Spleen (tissue), 3 donors: ENCODE measurements at regions not wholly inside any gene's neighbourhood (a gene's known extent, or its start where the extent isn't known, plus 50 kb on each side); places are given as distances from the start of the nearest gene placed in this dataset.

Experiments used
- POLR2A ChIP-seq, 3 donors: fragments of 450-650 bp; IDR thresholded peaks; one replicate each; pipeline ENCODE4 v1.5.1; 2017; ENCODE audit warnings: antibody characterized with exemption in 3 of 3, mild to moderate bottlenecking in 1 of 3
- POLR2AphosphoS5 ChIP-seq, 3 donors: sonication (generic); formaldehyde crosslinking; IDR thresholded peaks; one replicate each; pipeline ENCODE4 v1.5.1; 2017; ENCODE audit warnings: antibody characterized with exemption in 3 of 3

DNA sequence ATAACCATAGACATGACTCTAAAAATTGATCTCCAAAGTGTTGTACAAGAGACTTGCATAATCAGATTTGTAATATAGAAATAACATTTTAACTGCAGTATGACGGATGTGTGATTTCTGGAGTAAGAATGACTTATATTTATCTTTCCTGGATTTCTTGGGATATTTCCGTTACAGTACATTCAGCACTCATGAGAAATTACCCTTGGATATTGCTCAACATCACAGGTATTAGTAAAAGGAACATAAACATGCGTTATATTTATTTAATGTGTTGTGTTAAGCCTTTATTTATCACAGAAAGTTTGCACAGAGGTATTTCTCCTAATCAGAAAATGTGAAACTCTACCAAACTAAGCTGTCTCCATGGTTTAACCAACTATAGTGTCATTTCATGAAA is 1823.9 kb upstream of the C9orf72 start:
- TF ChIP-seq POLR2AphosphoS5 (IDR thresholded peaks at IDR 0.05) (no peak), POLR2A (IDR thresholded peaks at IDR 0.05) (no peak)
